Body of pancreas (tissue), 4 donors: ENCODE measurements at regions not wholly inside any gene's neighbourhood (a gene's known extent, or its start where the extent isn't known, plus 50 kb on each side); places are given as distances from the start of the nearest gene placed in this dataset.

Experiments
- POLR2A ChIP-seq, 3 donors: fragments of 450-650 bp; IDR thresholded peaks; one replicate each; pipeline ENCODE4 v1.6.1; 2016; ENCODE audit warnings: antibody characterized with exemption in 3 of 3, mild to moderate bottlenecking in 2 of 3
- TF ChIP-seq, protein P1 (sequence below), 7 experiments: fragments of 450-650 bp in 4 of 7; fragments of 200-600 bp in 3 of 7; sonication (generic) in 3 of 7; IDR thresholded peaks; one replicate each; pipeline ENCODE4 v1.5.1; 2016 to 2019; ENCODE audit warnings: antibody characterized with exemption in 7 of 7

DNA sequence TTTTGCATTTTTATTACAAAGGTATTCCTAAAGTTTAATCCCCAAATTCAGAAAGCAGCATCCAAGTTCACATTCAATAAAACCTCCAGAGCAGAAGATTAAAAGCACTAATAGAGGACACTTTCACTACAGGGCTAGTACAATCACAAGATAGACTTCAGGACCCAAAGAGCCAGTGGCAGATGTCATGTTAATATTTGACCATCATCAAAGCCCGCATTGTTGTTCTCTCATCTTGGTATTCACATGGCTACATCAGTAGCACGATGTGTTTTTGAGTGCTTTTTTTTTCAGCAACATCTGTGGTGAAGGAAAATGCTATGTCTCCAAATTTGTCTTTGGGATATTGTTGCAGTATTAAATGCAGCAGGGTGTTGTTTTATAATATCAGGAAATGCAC lies 134.3 kb downstream of the ARL4A start:
- TF ChIP-seq, protein P1, sequence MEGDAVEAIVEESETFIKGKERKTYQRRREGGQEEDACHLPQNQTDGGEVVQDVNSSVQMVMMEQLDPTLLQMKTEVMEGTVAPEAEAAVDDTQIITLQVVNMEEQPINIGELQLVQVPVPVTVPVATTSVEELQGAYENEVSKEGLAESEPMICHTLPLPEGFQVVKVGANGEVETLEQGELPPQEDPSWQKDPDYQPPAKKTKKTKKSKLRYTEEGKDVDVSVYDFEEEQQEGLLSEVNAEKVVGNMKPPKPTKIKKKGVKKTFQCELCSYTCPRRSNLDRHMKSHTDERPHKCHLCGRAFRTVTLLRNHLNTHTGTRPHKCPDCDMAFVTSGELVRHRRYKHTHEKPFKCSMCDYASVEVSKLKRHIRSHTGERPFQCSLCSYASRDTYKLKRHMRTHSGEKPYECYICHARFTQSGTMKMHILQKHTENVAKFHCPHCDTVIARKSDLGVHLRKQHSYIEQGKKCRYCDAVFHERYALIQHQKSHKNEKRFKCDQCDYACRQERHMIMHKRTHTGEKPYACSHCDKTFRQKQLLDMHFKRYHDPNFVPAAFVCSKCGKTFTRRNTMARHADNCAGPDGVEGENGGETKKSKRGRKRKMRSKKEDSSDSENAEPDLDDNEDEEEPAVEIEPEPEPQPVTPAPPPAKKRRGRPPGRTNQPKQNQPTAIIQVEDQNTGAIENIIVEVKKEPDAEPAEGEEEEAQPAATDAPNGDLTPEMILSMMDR (IDR thresholded peaks at IDR 0.05), result no peak
- no peak for TF ChIP-seq POLR2A (IDR thresholded peaks at IDR 0.05)
